KMS-11 (cell line): ENCODE measurements at regions not wholly inside any gene's neighbourhood (a gene's known extent, or its start where the extent isn't known, plus 50 kb on each side); places are given as distances from the start of the nearest gene placed in this dataset.
"Not testable (repeated sequence)": the region's sequence is repeated elsewhere in the genome, so short reads cannot be mapped to it uniquely, and the experiment has no call there.

Experiments used
- H2AFZ ChIP-seq: fragments of 200-600 bp; sonication (generic); 2 replicates; pipeline ENCODE4 v1.6.1; 2016; ENCODE audit warnings: antibody characterized with exemption, mixed run types, low read depth
- H3K27ac ChIP-seq: fragments of 200-600 bp; sonication (generic); 2 replicates; pipeline ENCODE4 v1.6.1; 2016; ENCODE audit warnings: mild to moderate bottlenecking, mixed run types
- H3K27me3 ChIP-seq: fragments of 200-600 bp; sonication (generic); 2 replicates; pipeline ENCODE4 v1.6.1; 2017; ENCODE audit warnings: mild to moderate bottlenecking, low read depth, mixed run types, moderate library complexity; ENCODE audit not compliant: insufficient read depth
- H3K36me3 ChIP-seq: fragments of 200-600 bp; sonication (generic); 2 replicates; pipeline ENCODE4 v1.6.1; 2017; ENCODE audit warnings: mild to moderate bottlenecking, mixed run types; ENCODE audit not compliant: insufficient read depth
- H3K4me1 ChIP-seq: fragments of 200-600 bp; sonication (generic); 2 replicates; pipeline ENCODE4 v1.6.1; 2016; ENCODE audit warnings: mild to moderate bottlenecking, low read depth, mixed run types; ENCODE audit not compliant: poor library complexity, severe bottlenecking
- H3K4me2 ChIP-seq: fragments of 200-600 bp; sonication (generic); 2 replicates; pipeline ENCODE4 v1.7.0; 2016; ENCODE audit warnings: mild to moderate bottlenecking, mixed run types
- H3K4me3 ChIP-seq: fragments of 200-600 bp; sonication (generic); IDR thresholded peaks from 2 replicates; pipeline ENCODE4 v1.6.1; 2017; ENCODE audit warnings: low read depth, low read length, mixed read lengths; ENCODE audit not compliant: insufficient read depth
- H3K79me2 ChIP-seq: fragments of 200-600 bp; sonication (generic); 2 replicates; pipeline ENCODE4 v1.6.1; 2016; ENCODE audit warnings: low read depth, mixed run types; ENCODE audit not compliant: insufficient read depth
- H3K9ac ChIP-seq: fragments of 200-600 bp; sonication (generic); 2 replicates; pipeline ENCODE4 v1.6.1; 2016; ENCODE audit warnings: mild to moderate bottlenecking, mixed run types
- H4K20me1 ChIP-seq: fragments of 200-600 bp; sonication (generic); 2 replicates; pipeline ENCODE4 v1.6.1; 2016; ENCODE audit warnings: mild to moderate bottlenecking, mixed run types; ENCODE audit not compliant: insufficient read depth
- TF ChIP-seq, protein P1 (sequence below): fragments of 200-600 bp; sonication (generic); conservative IDR thresholded peaks from 2 replicates; pipeline ENCODE4 v1.6.1; 2017; ENCODE audit warnings: low read depth, mild to moderate bottlenecking, antibody characterized with exemption, low read length, moderate library complexity, mixed read lengths

DNA sequence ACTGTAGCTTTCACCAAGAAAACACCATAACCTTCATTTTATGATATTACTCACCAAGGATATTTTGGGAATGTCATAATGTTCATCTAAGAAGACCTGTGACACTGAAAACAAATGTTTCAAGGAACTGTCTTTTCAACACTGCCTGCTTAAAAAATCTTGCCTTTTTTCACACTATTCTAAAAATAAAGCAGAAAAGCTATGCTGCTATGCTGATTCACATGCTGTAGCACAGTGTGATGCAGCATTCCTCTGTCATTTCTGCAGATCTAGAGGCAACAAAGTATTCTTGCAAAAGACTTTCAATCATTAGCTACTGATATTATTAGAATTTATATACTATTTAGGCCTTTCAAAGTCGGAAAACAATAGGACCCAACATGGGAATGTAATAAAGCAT is 525.7 kb downstream of the UQCRFS1 start:
- H3K4me3 ChIP-seq: no peak overlapping the region
- no peaks in the 10 kb centered on the region for H4K20me1 ChIP-seq
- no peaks in the 10 kb centered on the region for H3K36me3 ChIP-seq
- no peaks in the 10 kb centered on the region for H3K27me3 ChIP-seq
- TF ChIP-seq, protein P1, sequence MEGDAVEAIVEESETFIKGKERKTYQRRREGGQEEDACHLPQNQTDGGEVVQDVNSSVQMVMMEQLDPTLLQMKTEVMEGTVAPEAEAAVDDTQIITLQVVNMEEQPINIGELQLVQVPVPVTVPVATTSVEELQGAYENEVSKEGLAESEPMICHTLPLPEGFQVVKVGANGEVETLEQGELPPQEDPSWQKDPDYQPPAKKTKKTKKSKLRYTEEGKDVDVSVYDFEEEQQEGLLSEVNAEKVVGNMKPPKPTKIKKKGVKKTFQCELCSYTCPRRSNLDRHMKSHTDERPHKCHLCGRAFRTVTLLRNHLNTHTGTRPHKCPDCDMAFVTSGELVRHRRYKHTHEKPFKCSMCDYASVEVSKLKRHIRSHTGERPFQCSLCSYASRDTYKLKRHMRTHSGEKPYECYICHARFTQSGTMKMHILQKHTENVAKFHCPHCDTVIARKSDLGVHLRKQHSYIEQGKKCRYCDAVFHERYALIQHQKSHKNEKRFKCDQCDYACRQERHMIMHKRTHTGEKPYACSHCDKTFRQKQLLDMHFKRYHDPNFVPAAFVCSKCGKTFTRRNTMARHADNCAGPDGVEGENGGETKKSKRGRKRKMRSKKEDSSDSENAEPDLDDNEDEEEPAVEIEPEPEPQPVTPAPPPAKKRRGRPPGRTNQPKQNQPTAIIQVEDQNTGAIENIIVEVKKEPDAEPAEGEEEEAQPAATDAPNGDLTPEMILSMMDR: no peak
- H3K27ac ChIP-seq: no peak overlapping the region
- no peak overlapping the region for H2AFZ ChIP-seq
- H3K79me2 ChIP-seq: no peaks in the 10 kb centered on the region
- peaks cover 15% of the 10 kb centered on the region for H3K4me1 ChIP-seq
- no peak overlapping the region for H3K9ac ChIP-seq
- peak overlapping the region; percentile 32 for H3K4me2 ChIP-seq

DNA sequence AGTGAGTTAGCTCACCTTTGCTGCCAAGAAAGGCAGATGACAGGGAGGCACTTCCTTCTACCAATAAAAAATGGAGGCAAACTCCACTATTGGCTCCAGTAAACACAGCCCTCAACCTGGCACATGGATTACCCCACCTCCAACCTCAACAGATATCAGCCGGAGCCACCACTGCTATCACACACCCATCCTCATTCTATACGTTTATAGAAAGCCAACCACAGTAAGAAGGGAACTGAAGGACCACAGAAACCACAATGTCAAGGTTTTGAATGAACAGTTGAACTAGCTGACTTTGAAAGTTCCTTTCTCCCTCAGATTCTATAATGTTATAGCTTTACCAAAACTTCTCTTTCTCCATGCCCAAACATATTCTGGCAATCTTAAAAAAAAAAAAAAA is 526.2 kb downstream of the UQCRFS1 start:
- Histone ChIP-seq H3K27ac (no peak overlapping the region), H3K4me1 (peaks cover 15% of the 10 kb centered on the region), H4K20me1 (no peaks in the 10 kb centered on the region), H3K4me3 (no peak overlapping the region), H2AFZ (no peak overlapping the region), H3K36me3 (no peaks in the 10 kb centered on the region), H3K27me3 (no peaks in the 10 kb centered on the region), H3K4me2 (peak overlapping the region; percentile 32), H3K79me2 (no peaks in the 10 kb centered on the region), H3K9ac (no peak overlapping the region)
- TF ChIP-seq, protein P1: no peak

DNA sequence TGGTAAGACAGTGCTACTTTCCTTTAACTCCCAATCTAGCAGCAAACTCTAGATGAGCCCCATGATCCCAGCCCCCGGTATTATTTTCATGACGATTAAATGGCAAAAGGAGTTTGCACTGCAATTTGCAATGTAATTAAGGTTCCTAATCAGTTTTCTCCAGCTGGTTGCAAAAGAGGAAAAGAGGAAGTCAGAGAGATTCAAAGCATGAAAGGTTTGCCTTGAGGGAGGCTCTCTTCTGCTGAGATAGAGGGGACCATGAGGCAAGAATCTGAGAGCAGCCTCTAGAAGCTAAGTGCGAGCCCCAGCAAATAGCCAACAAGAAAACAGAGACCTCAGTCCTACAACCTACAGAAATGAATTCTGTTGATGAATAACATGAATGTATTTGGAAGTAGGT is 527.1 kb downstream of the UQCRFS1 start:
- no peak overlapping the region for H3K9ac ChIP-seq
- H3K36me3 ChIP-seq: no peaks in the 10 kb centered on the region
- H3K27ac ChIP-seq: no peak overlapping the region
- H3K4me3 ChIP-seq: no peak overlapping the region
- H3K4me2 ChIP-seq: no peak overlapping the region
- no peak overlapping the region for H2AFZ ChIP-seq
- peaks cover 15% of the 10 kb centered on the region for H3K4me1 ChIP-seq
- no peaks in the 10 kb centered on the region for H3K79me2 ChIP-seq
- TF ChIP-seq, protein P1: no peak
- H3K27me3 ChIP-seq: no peaks in the 10 kb centered on the region
- no peaks in the 10 kb centered on the region for H4K20me1 ChIP-seq

DNA sequence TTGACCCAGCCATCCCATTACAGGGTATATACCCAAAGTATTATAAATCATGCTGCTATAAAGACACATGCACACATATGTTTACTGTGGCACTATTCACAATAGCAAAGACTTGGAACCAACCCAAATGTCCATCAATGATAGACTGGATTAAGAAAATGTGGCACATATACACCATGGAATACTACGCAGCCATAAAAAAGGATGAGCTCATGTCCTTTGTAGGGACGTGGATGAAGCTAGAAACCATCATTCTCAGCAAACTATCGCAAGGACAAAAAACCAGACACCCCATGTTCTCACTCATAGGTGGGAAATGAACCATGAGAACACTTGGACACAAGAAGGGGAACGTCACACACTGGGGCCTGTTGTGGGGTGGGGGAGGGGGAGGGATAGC is 527.9 kb downstream of the UQCRFS1 start:
- H3K79me2 ChIP-seq, H3K36me3 ChIP-seq: not testable (repeated sequence)
- H3K4me1 ChIP-seq: peaks cover 15% of the 10 kb centered on the region

DNA sequence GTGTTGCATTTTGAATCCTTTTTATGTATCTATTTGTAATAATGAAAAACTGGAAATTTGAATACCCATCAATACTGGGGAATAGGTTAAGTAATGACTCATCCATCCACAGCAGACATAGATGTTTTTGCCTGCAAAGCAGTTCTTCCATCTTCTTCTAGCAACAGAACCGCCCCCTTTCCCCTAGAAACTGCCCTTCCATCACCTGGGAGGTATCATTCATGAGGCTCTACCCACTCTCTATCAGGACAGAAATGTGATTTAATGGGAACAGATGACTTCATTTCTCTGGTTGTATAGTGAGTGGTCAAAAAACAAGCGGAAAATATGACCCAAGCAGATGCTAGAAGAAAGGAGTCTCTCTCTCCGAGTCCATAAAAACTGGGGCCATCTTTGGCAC is 532.8 kb downstream of the UQCRFS1 start:
- H3K4me1 ChIP-seq: no peaks in the 10 kb centered on the region
- H3K4me2 ChIP-seq: no peak overlapping the region
- H3K27ac ChIP-seq: no peak overlapping the region
- H3K27me3 ChIP-seq: no peaks in the 10 kb centered on the region
- H2AFZ ChIP-seq: no peak overlapping the region
- H3K9ac ChIP-seq: no peak overlapping the region
- no peaks in the 10 kb centered on the region for H3K79me2 ChIP-seq
- TF ChIP-seq, protein P1: no peak
- no peaks in the 10 kb centered on the region for H3K36me3 ChIP-seq
- H4K20me1 ChIP-seq: no peaks in the 10 kb centered on the region
- no peak overlapping the region for H3K4me3 ChIP-seq

More for the DNA sequence above, 527.9 kb downstream of the UQCRFS1 start:
- not testable (repeated sequence) for H2AFZ ChIP-seq, H3K27me3 ChIP-seq, H3K27ac ChIP-seq, H3K9ac ChIP-seq, H4K20me1 ChIP-seq, H3K4me3 ChIP-seq, H3K4me2 ChIP-seq
